Left colon (tissue), 2 donors: ENCODE measurements at regions not wholly inside any gene's neighbourhood (a gene's known extent, or its start where the extent isn't known, plus 50 kb on each side); places are given as distances from the start of the nearest gene placed in this dataset.
"Not testable (repeated sequence)": the region's sequence is repeated elsewhere in the genome, so short reads cannot be mapped to it uniquely, and the experiment has no call there.

Experiments
- ATAC-seq: fragments of 200-7000 bp; cut with Tn5 transposase; one replicate; pipeline ENCODE4 v1.9.1; 2020; ENCODE audit warnings: mild to moderate bottlenecking, moderate library complexity
- DNase-seq, 2 donors: peaks; one replicate each; pipeline ENCODE4 v3.0.0-alpha.2; 2020
- intact Hi-C, 2 donors: fragments of 100-400 bp; cut with DNase I in 1 of 2; cut with micrococcal nuclease in 1 of 2; formaldehyde crosslinking; loops; one replicate each; pipeline versions ENCODE4 v1.11.2 to v1.14.0; 2022; cut with DNase I, micrococcal nuclease
- donor health status: DM: no; HTN: no; CAD: no.
- donor health status: DM: yes; HTN: yes; CAD: no.

GRCh38 chr16:59612910-59613620 is 878.9 kb upstream of the GOT2 start:
- intact Hi-C loops: not testable (repeated sequence)

GRCh38 chr16:59612094-59612493 is 878.0 kb upstream of the GOT2 start:
- intact Hi-C loops: no loop called here
- DNase-seq (no peak), ATAC-seq (no peak)

More at GRCh38 chr16:59612910-59613620, 878.9 kb upstream of the GOT2 start:
- not testable (repeated sequence) for ATAC-seq, DNase-seq

GRCh38 chr16:59611556-59611955 is 877.4 kb upstream of the GOT2 start:
- DNase-seq: no peak
- intact Hi-C loops: no loop called here

GRCh38 chr16:59605706-59606105 is 871.6 kb upstream of the GOT2 start:
- DNase-seq (no peak), ATAC-seq (no peak)
- intact Hi-C loops: no loop called here

More at GRCh38 chr16:59611556-59611955, 877.4 kb upstream of the GOT2 start:
- ATAC-seq: no peak

- intact Hi-C loops: no loop called here
- ATAC-seq (no peak), DNase-seq (no peak)
These were observed 870.2 kb upstream of the GOT2 start for GRCh38 chr16:59604354-59604753.

- intact Hi-C loops: no loop called here
- ATAC-seq (no peak), DNase-seq (no peak)
These were observed 867.3 kb upstream of the GOT2 start for GRCh38 chr16:59601452-59601851.

GRCh38 chr16:59597269-59597668 is 863.2 kb upstream of the GOT2 start:
- DNase-seq (no peak), ATAC-seq (no peak)
- intact Hi-C loops: no loop called here

- DNase-seq: no peak
- ATAC-seq: no peak
- intact Hi-C loops: no loop called here
These were observed 862.6 kb upstream of the GOT2 start for GRCh38 chr16:59596693-59597092.

GRCh38 chr16:59593194-59593661 is 859.1 kb upstream of the GOT2 start:
- ATAC-seq: no peak
- intact Hi-C loops: no loop called here
- DNase-seq: no peak

- DNase-seq: no peak
- intact Hi-C loops: no loop called here
- ATAC-seq: no peak
These were observed 857.4 kb upstream of the GOT2 start for GRCh38 chr16:59591480-59591879.

- ATAC-seq (no peak), DNase-seq (no peak)
- intact Hi-C loops: no loop called here
These were observed 856.7 kb upstream of the GOT2 start for GRCh38 chr16:59590845-59591244.

- DNase-seq (no peak), ATAC-seq (no peak)
- intact Hi-C loops: no loop called here
These were observed 852.2 kb upstream of the GOT2 start for GRCh38 chr16:59586331-59586730.

GRCh38 chr16:59574296-59574695 is 840.2 kb upstream of the GOT2 start:
- intact Hi-C loops: no loop called here
- DNase-seq: no peak
- ATAC-seq: no peak

- ATAC-seq: no peak
- intact Hi-C loops: no loop called here
- no peak for DNase-seq
These were observed 839.6 kb upstream of the GOT2 start for GRCh38 chr16:59573528-59574271.

- ATAC-seq (no peak), DNase-seq (no peak)
- intact Hi-C loops: no loop called here
These were observed 833.4 kb upstream of the GOT2 start for GRCh38 chr16:59567496-59567895.

- intact Hi-C loops: no loop called here
- ATAC-seq (no peak), DNase-seq (no peak)
These were observed 832.3 kb upstream of the GOT2 start for GRCh38 chr16:59566446-59566845.

- intact Hi-C loops: no loop called here
- no peak for DNase-seq
- ATAC-seq: no peak
These were observed 824.6 kb upstream of the GOT2 start for GRCh38 chr16:59558679-59559078.

GRCh38 chr16:59552164-59552563 is 818.0 kb upstream of the GOT2 start:
- intact Hi-C loops: no loop called here
- DNase-seq (no peak), ATAC-seq (no peak)

- ATAC-seq: no peak
- intact Hi-C loops: no loop called here
- no peak for DNase-seq
These were observed 811.6 kb upstream of the GOT2 start for GRCh38 chr16:59545721-59546120.

GRCh38 chr16:59543641-59544040 is 809.5 kb upstream of the GOT2 start:
- ATAC-seq (no peak), DNase-seq (no peak)
- intact Hi-C loops: no loop called here
